ENCODE measurements at regions not wholly inside any gene's neighbourhood (a gene's known extent, or its start where the extent isn't known, plus 50 kb on each side); places are given as distances from the start of the nearest gene placed in this dataset.

- no peaks in the 10 kb centered on the region for H3K4me1 Mint-ChIP-seq
- H3K27me3 Mint-ChIP-seq (ENCODE audit: low read depth) = peaks cover 2% of the 10 kb centered on the region
- H3K4me3 Mint-ChIP-seq = no peak overlapping the region
- no peaks in the 10 kb centered on the region for H3K36me3 Mint-ChIP-seq
- DNase-seq (ENCODE audit: low spot score in 2 of 2, unreplicated experiment in 2 of 2) = no peak
- no peaks in the 10 kb centered on the region for H3K9me3 Mint-ChIP-seq
- no peak for TF ChIP-seq CTCF (IDR thresholded peaks at IDR 0.05; ENCODE audit: unreplicated experiment)
- no peak overlapping the region for H3K27ac Mint-ChIP-seq
These were observed 248.8 kb downstream of the DLL1 start for GRCh38 chr6:170042123-170042522.

GRCh38 chr6:170041526-170041925 is 249.4 kb downstream of the DLL1 start:
- TF ChIP-seq CTCF (IDR thresholded peaks at IDR 0.05; ENCODE audit: unreplicated experiment) = no peak
- Mint-ChIP-seq H3K4me1 (no peaks in the 10 kb centered on the region), H3K27ac (no peak overlapping the region), H3K9me3 (peaks cover 3% of the 10 kb centered on the region), H3K27me3 (ENCODE audit: low read depth) (peaks cover 2% of the 10 kb centered on the region), H3K36me3 (no peaks in the 10 kb centered on the region), H3K4me3 (no peak overlapping the region)
- no peak for DNase-seq (ENCODE audit: low spot score in 2 of 2, unreplicated experiment in 2 of 2)

DNA sequence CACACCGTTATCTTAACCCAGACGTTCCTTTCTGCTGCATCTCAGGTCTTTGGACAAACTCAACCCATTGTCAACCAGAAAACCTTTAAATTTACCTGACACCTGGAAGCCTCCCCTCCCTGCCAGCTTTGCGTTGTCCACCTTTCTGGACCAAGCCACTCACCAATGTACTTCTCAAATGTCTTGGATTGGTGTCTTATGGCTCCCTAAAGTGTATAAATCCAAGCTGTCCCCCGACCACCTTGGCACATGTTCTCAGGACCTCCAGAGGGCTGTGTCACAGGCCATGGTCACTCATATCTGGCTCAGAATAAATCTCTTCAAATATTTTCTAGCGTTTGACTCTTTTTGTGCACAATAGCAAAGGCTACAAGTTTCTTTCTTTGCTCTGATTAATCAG is 250.0 kb downstream of the DLL1 start:
- Mint-ChIP-seq H3K4me1 (no peaks in the 10 kb centered on the region), H3K27ac (no peak overlapping the region), H3K9me3 (peaks cover 7% of the 10 kb centered on the region), H3K4me3 (no peak overlapping the region), H3K27me3 (ENCODE audit: low read depth) (peaks cover 2% of the 10 kb centered on the region), H3K36me3 (no peaks in the 10 kb centered on the region)
- TF ChIP-seq CTCF (IDR thresholded peaks at IDR 0.05; ENCODE audit: unreplicated experiment) = no peak
- DNase-seq (ENCODE audit: low spot score in 2 of 2, unreplicated experiment in 2 of 2) = no peak

DNA sequence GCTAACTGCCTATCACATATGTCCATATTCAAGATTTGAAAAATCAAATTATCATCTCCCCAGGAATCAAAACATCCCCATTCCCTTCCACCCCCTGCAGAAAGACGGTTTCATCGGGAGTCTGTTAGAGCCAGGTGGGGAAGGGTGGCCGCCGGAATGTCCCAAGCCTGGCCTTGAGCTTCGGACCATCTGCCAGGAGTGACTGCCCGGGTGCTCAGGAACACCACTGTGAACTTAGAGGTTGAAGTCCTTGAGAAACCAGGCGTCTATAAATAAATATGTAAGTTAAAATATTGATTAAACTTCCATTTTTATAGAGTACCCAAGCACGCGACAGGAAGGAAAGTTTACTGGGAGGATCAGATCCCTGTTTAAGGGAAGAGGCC is 250.8 kb downstream of the DLL1 start:
- peaks cover 2% of the 10 kb centered on the region for H3K27me3 Mint-ChIP-seq (ENCODE audit: low read depth)
- no peaks in the 10 kb centered on the region for H3K4me1 Mint-ChIP-seq
- peak in 1 of 2 experiments; percentile 2 for DNase-seq (ENCODE audit: low spot score in 2 of 2, unreplicated experiment in 2 of 2)
- no peaks in the 10 kb centered on the region for H3K36me3 Mint-ChIP-seq
- H3K4me3 Mint-ChIP-seq = no peak overlapping the region
- no peak overlapping the region for H3K27ac Mint-ChIP-seq
- peaks cover 7% of the 10 kb centered on the region for H3K9me3 Mint-ChIP-seq
- no peak for TF ChIP-seq CTCF (IDR thresholded peaks at IDR 0.05; ENCODE audit: unreplicated experiment)

DNA sequence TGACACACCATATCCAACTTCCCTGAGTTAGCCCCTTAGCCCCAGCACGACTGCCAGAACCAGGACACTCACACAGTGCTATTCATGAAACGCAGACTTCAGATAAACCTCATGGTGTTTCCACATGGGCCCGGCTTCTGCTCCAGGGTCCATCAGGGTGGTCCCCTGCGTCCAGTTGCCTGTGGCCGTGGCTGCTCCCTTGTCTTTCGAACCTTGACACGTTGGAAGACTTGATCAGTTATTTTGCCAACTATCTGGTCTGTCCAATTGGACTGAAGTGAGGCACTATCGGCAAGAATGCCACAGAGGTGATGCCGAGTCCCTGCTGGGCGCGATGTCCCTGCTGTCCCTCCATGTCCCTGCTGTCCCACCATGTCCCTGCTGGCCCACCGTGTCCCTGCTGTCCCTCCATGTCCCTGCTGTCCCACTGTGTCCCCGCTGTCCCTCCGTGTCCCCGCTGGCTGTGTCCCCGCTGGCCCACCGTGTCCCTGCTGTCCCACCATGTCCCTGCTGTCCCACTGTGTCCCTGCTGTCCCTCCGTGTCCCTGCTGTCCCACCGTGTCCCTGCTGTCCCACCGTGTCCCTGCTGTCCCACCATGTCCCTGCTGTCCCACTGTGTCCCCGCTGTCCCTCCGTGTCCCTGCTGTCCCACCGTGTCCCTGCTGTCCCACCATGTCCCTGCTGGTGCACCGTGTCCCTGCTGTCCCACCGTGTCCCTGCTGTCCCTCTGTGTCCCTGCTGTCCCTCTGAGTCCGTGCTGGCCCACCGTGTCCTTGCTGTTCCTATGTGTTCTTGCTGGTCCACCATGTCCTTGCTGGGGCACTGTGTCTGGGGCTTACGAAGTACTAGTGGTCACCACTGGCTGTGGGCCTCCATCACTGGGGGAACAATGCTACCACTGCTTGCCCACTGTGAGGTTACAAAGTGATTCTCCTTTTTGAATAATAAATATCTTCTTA is 251.4 kb downstream of the DLL1 start:
- DNase-seq (ENCODE audit: low spot score in 2 of 2, unreplicated experiment in 2 of 2) = peak in 1 of 2 experiments; percentile 4
- H3K27ac Mint-ChIP-seq = no peak overlapping the region
- H3K27me3 Mint-ChIP-seq (ENCODE audit: low read depth) = peaks cover 2% of the 10 kb centered on the region
- H3K4me3 Mint-ChIP-seq = no peak overlapping the region
- no peak for TF ChIP-seq CTCF (IDR thresholded peaks at IDR 0.05; ENCODE audit: unreplicated experiment)
- no peaks in the 10 kb centered on the region for H3K4me1 Mint-ChIP-seq
- no peaks in the 10 kb centered on the region for H3K36me3 Mint-ChIP-seq
- peaks cover 7% of the 10 kb centered on the region for H3K9me3 Mint-ChIP-seq
